T47D (cell line): ENCODE measurements at regions not wholly inside any gene's neighbourhood (a gene's known extent, or its start where the extent isn't known, plus 50 kb on each side); places are given as distances from the start of the nearest gene placed in this dataset.

Source experiments
- DNase-seq, 2 experiments: peaks; one replicate each; pipeline versions ENCODE4 v3.0.0 to v3.0.0-alpha.2; 2011 to 2012; ENCODE audit warnings: low read depth in 1 of 2, low spot score in 1 of 2
- JUND ChIP-seq: IDR thresholded peaks from 2 replicates; pipeline ENCODE4 v1.6.1; 2012; ENCODE audit warnings: low read depth
- in situ Hi-C: cut with HindIII; loops from 2 replicates; pipeline ENCODE4 v1.10.0; 2016; ENCODE audit warnings: low sequenced_read_pairs, low pct_unique_long_range_greater_than_20kb

- in situ Hi-C loops: no loop called here
- no peak for DNase-seq
- no peak for TF ChIP-seq JUND
Measured at GRCh38 chr9:69981686-69982445, 61.8 kb upstream of the MAMDC2 start.

DNA sequence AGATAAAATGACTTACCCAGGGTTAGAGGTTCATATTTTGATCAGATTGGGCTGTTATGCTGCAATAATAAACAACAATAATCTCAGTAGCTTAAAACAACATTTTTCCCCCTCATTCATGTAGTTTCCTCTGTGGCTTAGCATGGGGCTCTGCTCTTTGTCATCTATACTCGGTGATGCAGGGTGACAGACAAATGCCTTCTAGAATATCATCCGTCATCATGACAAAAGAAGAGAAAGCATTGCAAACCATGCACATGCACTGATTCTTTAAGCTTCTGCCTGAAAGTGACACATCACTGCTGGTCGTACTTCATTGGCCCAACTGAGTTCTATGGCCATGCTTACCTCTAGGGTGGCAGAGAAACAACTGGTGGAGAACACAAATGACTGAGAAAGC lies 58.8 kb upstream of the MAMDC2 start:
- TF ChIP-seq JUND: no peak
- DNase-seq: no peak
- in situ Hi-C loops: no loop called here

- no peak for DNase-seq
- no peak for TF ChIP-seq JUND
- in situ Hi-C loops: no loop called here
Measured at GRCh38 chr9:69985971-69986370, 57.7 kb upstream of the MAMDC2 start.

- in situ Hi-C loops: no loop called here
- DNase-seq: no peak
- no peak for TF ChIP-seq JUND
Measured at GRCh38 chr9:69986970-69987369, 56.7 kb upstream of the MAMDC2 start.

- TF ChIP-seq JUND: no peak
- in situ Hi-C loops: no loop called here
- no peak for DNase-seq
Measured at GRCh38 chr9:69987457-69987856, 56.2 kb upstream of the MAMDC2 start.

DNA sequence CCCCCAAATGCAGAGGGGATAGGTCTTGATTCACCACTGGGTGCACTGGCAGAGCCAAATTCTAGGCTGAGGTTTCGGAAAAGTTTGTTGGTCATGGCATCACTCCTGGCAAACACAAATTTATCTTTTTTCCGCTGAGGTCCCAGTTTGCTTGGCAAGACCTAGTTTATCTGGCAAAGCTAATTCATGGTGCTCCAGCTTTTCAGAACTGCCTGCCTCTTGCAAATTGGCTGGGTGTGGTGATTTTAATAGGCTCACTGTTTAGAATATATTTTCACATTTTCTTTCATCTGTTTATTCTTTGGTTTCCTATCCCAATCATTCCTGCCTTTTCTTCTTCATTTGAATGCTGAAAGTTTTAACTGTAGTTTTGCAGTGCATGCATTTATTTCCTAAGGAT lies 50.5 kb upstream of the MAMDC2 start:
- in situ Hi-C loops: no loop called here
- no peak for TF ChIP-seq JUND
- DNase-seq: no peak
